ENCODE measurements at regions not wholly inside any gene's neighbourhood (a gene's known extent, or its start where the extent isn't known, plus 50 kb on each side); places are given as distances from the start of the nearest gene placed in this dataset.
"Not testable (repeated sequence)": the region's sequence is repeated elsewhere in the genome, so short reads cannot be mapped to it uniquely, and the experiment has no call there.

GRCh38 chr16:27625050-27625697, 75.2 kb downstream of the KATNIP start:
- POLR2A ChIA-PET: no interaction called here
- no peak for DNase-seq (ENCODE audit: low read depth)
- no peak for TF ChIP-seq CTCF (IDR thresholded peaks at IDR 0.05; ENCODE audit: insufficient read depth, low read depth, low read length)
- CTCF ChIA-PET: interaction anchor here (1.0 to 1.1 kb wide), 2 partner anchors 11 to 15 kb away, joined by 3 read pairs; no protein-coding TSS in a partner anchor
- Histone ChIP-seq H3K4me3 (ENCODE audit: low read depth, low read length) (no peak overlapping the region), H3K27me3 (ENCODE audit: control insufficient read depth, insufficient read depth, low read length) (no peaks in the 10 kb centered on the region), H3K36me3 (ENCODE audit: control insufficient read depth, insufficient read depth, low read length) (peaks cover 6% of the 10 kb centered on the region)

GRCh38 chr16:27627136-27627535, 77.2 kb downstream of the KATNIP start:
- no peak for DNase-seq (ENCODE audit: low read depth)
- no peak for TF ChIP-seq CTCF (IDR thresholded peaks at IDR 0.05; ENCODE audit: insufficient read depth, low read depth, low read length)
- ChIA-PET CTCF (interaction anchor here (2.0 kb wide), 1 partner anchor 13 kb away, joined by 13 read pairs; no protein-coding TSS in a partner anchor), POLR2A (no interaction called here)
- H3K4me3 ChIP-seq (ENCODE audit: low read depth, low read length): no peak overlapping the region
- H3K27me3 ChIP-seq (ENCODE audit: control insufficient read depth, insufficient read depth, low read length): no peaks in the 10 kb centered on the region
- H3K36me3 ChIP-seq (ENCODE audit: control insufficient read depth, insufficient read depth, low read length): peaks cover 4% of the 10 kb centered on the region; the same call in 1 of the 2 replicates

- ChIA-PET POLR2A (interaction anchor here (0.7 kb wide), 1 partner anchor 1216 kb away, joined by 13 read pairs; no protein-coding TSS in a partner anchor), CTCF (interaction anchor here (0.7 to 2.0 kb wide), 3 partner anchors 11 to 26 kb away, joined by 3 to 13 read pairs (median 3); no protein-coding TSS in a partner anchor)
- no peak for DNase-seq (ENCODE audit: low read depth)
- no peaks in the 10 kb centered on the region for H3K27me3 ChIP-seq (ENCODE audit: control insufficient read depth, insufficient read depth, low read length)
- no peak overlapping the region for H3K4me3 ChIP-seq (ENCODE audit: low read depth, low read length)
- no peak for TF ChIP-seq CTCF (IDR thresholded peaks at IDR 0.05; ENCODE audit: insufficient read depth, low read depth, low read length)
- H3K36me3 ChIP-seq (ENCODE audit: control insufficient read depth, insufficient read depth, low read length): no peaks in the 10 kb centered on the region; the same call in 1 of the 2 replicates
Observed at GRCh38 chr16:27628241-27628942, 78.4 kb downstream of the KATNIP start.

GRCh38 chr16:27628943-27629462, 79.1 kb downstream of the KATNIP start:
- ChIA-PET POLR2A (interaction anchor here (0.7 kb wide), 1 partner anchor 1217 kb away, joined by 13 read pairs; no protein-coding TSS in a partner anchor), CTCF (interaction anchor here (0.9 to 2.0 kb wide), 2 partner anchors 11 to 24 kb away, joined by 3 to 13 read pairs; no protein-coding TSS in a partner anchor)
- not testable (repeated sequence) for H3K36me3 ChIP-seq (ENCODE audit: control insufficient read depth, insufficient read depth, low read length); H3K27me3 ChIP-seq (ENCODE audit: control insufficient read depth, insufficient read depth, low read length); H3K4me3 ChIP-seq (ENCODE audit: low read depth, low read length); DNase-seq (ENCODE audit: low read depth)

- Histone ChIP-seq H3K27me3 (ENCODE audit: control insufficient read depth, insufficient read depth, low read length) (no peaks in the 10 kb centered on the region), H3K4me3 (ENCODE audit: low read depth, low read length) (no peak overlapping the region), H3K36me3 (ENCODE audit: control insufficient read depth, insufficient read depth, low read length) (no peaks in the 10 kb centered on the region; the same call in 1 of the 2 replicates)
- no peak for TF ChIP-seq CTCF (IDR thresholded peaks at IDR 0.05; ENCODE audit: insufficient read depth, low read depth, low read length)
- no peak for DNase-seq (ENCODE audit: low read depth)
- ChIA-PET POLR2A (no interaction called here), CTCF (interaction anchor here (1.8 kb wide), 1 partner anchor 8 kb away, joined by 7 read pairs; no protein-coding TSS in a partner anchor)
Observed at GRCh38 chr16:27632216-27632615, 82.3 kb downstream of the KATNIP start.
